Activated T-helper 1 cell treated with anti-CD3 and anti-CD28 coated beads, Interleukin-12 subunit alpha, Interleukin-12 subunit beta, Interleukin-2, Interleukin-4 antibody, amounts not matched to agents 30 ng/mL and 10 ng/mL and 1 ng/mL, durations not matched to agents 14 hours and 24 hours and 36 hours (primary cell): ENCODE measurements at regions not wholly inside any gene's neighbourhood (a gene's known extent, or its start where the extent isn't known, plus 50 kb on each side); places are given as distances from the start of the nearest gene placed in this dataset.
"Not testable (repeated sequence)": the region's sequence is repeated elsewhere in the genome, so short reads cannot be mapped to it uniquely, and the experiment has no call there.

Experiments
- DNase-seq: peaks from one replicate; pipeline ENCODE4 v3.0.0; 2021; ENCODE audit warnings: low spot score
- H3K27ac Mint-ChIP-seq: one replicate; pipeline ENCODE4 v1.8.0; 2021; ENCODE audit warnings: mild to moderate bottlenecking, mixed read lengths
- H3K27me3 Mint-ChIP-seq: one replicate; pipeline ENCODE4 v1.8.0; 2022; ENCODE audit warnings: mild to moderate bottlenecking, moderate library complexity, mixed read lengths; ENCODE audit not compliant: insufficient read depth
- H3K36me3 Mint-ChIP-seq: one replicate; pipeline ENCODE4 v1.8.0; 2021; ENCODE audit warnings: low read depth, mixed read lengths
- H3K4me1 Mint-ChIP-seq: one replicate; pipeline ENCODE4 v1.8.0; 2021; ENCODE audit warnings: low read depth, mixed read lengths
- H3K4me3 Mint-ChIP-seq: one replicate; pipeline ENCODE4 v1.8.0; 2021; ENCODE audit warnings: mild to moderate bottlenecking, moderate library complexity, mixed read lengths
- H3K9me3 Mint-ChIP-seq: one replicate; pipeline ENCODE4 v1.8.0; 2021; ENCODE audit warnings: mixed read lengths
- intact Hi-C: fragments of 100-400 bp; cut with micrococcal nuclease; formaldehyde crosslinking; loops from one replicate; pipeline ENCODE4 v1.15.1; 2024

- H3K4me1 Mint-ChIP-seq = no peaks in the 10 kb centered on the region
- no peaks in the 10 kb centered on the region for H3K36me3 Mint-ChIP-seq
- no peak overlapping the region for H3K27ac Mint-ChIP-seq
- no peak for DNase-seq
- peaks cover 4% of the 10 kb centered on the region for H3K9me3 Mint-ChIP-seq
- H3K4me3 Mint-ChIP-seq = no peak overlapping the region
- intact Hi-C loops = no loop called here
- no peaks in the 10 kb centered on the region for H3K27me3 Mint-ChIP-seq
These were observed 2063.5 kb downstream of the SUCLG1 start for GRCh38 chr2:82395531-82395930.

- Mint-ChIP-seq H3K4me1 (no peaks in the 10 kb centered on the region), H3K9me3 (peaks cover 5% of the 10 kb centered on the region), H3K36me3 (no peaks in the 10 kb centered on the region), H3K4me3 (no peak overlapping the region), H3K27ac (no peak overlapping the region), H3K27me3 (no peaks in the 10 kb centered on the region)
- intact Hi-C loops = no loop called here
- no peak for DNase-seq
These were observed 2067.7 kb downstream of the SUCLG1 start for GRCh38 chr2:82391386-82391785.

GRCh38 chr2:82355622-82356021, 2051.1 kb upstream of the LRRTM1 start:
- H3K9me3 Mint-ChIP-seq = peaks cover 17% of the 10 kb centered on the region
- DNase-seq = no peak
- H3K27ac Mint-ChIP-seq = no peak overlapping the region
- H3K27me3 Mint-ChIP-seq = no peaks in the 10 kb centered on the region
- intact Hi-C loops = no loop called here
- H3K4me3 Mint-ChIP-seq = no peak overlapping the region
- H3K4me1 Mint-ChIP-seq = no peaks in the 10 kb centered on the region
- no peaks in the 10 kb centered on the region for H3K36me3 Mint-ChIP-seq

GRCh38 chr2:82345910-82346309, 2041.4 kb upstream of the LRRTM1 start:
- H3K36me3 Mint-ChIP-seq = no peaks in the 10 kb centered on the region
- DNase-seq = no peak
- H3K4me1 Mint-ChIP-seq = no peaks in the 10 kb centered on the region
- intact Hi-C loops = no loop called here
- H3K9me3 Mint-ChIP-seq = peaks cover 10% of the 10 kb centered on the region
- H3K27ac Mint-ChIP-seq = no peak overlapping the region
- H3K27me3 Mint-ChIP-seq = no peaks in the 10 kb centered on the region
- no peak overlapping the region for H3K4me3 Mint-ChIP-seq

- no peak overlapping the region for H3K4me3 Mint-ChIP-seq
- intact Hi-C loops = no loop called here
These were observed 2040.1 kb upstream of the LRRTM1 start for GRCh38 chr2:82344670-82345069.

DNA sequence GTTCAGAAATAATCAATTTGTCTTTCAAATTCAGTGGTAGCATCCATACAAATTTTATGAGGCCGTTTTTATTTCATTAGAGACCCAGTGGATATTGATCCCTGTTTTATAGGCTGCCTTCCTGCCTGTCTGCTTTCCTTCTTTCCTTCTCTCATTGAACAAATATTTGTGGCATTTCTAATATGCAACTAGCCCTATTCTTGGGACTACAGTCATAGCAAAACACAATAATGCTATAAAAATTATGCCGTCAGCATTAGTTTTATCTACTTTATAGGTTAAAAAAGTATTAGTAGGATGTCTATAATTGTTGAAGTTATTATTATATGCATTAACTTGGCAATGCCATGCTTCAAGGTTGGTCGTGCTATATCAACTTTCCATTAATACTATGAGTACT, 2037.8 kb upstream of the LRRTM1 start:
- H3K4me1 Mint-ChIP-seq = no peaks in the 10 kb centered on the region
- no peaks in the 10 kb centered on the region for H3K36me3 Mint-ChIP-seq
- no peaks in the 10 kb centered on the region for H3K27me3 Mint-ChIP-seq
- H3K27ac Mint-ChIP-seq = no peak overlapping the region
- H3K9me3 Mint-ChIP-seq = peaks cover 4% of the 10 kb centered on the region
- no peak for DNase-seq
- no peak overlapping the region for H3K4me3 Mint-ChIP-seq
- intact Hi-C loops = no loop called here

More at GRCh38 chr2:82344670-82345069, 2040.1 kb upstream of the LRRTM1 start:
- DNase-seq = no peak
- no peak overlapping the region for H3K27ac Mint-ChIP-seq
- peaks cover 8% of the 10 kb centered on the region for H3K9me3 Mint-ChIP-seq
- H3K36me3 Mint-ChIP-seq = no peaks in the 10 kb centered on the region
- H3K27me3 Mint-ChIP-seq = no peaks in the 10 kb centered on the region
- H3K4me1 Mint-ChIP-seq = no peaks in the 10 kb centered on the region

DNA sequence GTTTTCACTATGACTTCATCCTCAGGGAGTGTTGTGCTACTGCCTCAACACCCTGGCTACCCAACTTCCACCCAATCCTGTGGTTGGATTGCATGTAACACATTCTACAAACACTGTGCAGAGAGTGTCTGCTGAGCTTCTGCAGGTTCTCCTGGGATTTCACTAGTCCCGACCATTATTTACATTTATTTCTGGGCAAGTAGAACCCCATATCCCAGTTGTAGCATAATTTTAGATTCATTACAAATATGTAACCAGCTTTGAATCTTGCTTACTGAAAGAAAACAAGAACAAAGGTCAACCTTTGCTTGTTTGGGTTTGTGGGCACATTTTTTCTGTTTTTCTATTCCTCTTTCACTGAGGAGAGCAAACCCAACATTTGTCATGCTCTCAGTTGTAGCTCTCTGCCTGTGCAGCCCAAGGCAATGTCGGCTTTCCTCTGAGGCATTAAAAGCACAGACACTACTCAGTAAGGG, 2036.1 kb upstream of the LRRTM1 start:
- H3K36me3 Mint-ChIP-seq = no peaks in the 10 kb centered on the region
- H3K27ac Mint-ChIP-seq = no peak overlapping the region
- DNase-seq = no peak
- peaks cover 3% of the 10 kb centered on the region for H3K9me3 Mint-ChIP-seq
- intact Hi-C loops = no loop called here
- H3K27me3 Mint-ChIP-seq = no peaks in the 10 kb centered on the region
- H3K4me3 Mint-ChIP-seq = no peak overlapping the region
- no peaks in the 10 kb centered on the region for H3K4me1 Mint-ChIP-seq

GRCh38 chr2:82339805-82340204, 2035.3 kb upstream of the LRRTM1 start:
- Mint-ChIP-seq H3K4me3 (no peak overlapping the region), H3K4me1 (no peaks in the 10 kb centered on the region), H3K36me3 (no peaks in the 10 kb centered on the region), H3K9me3 (peaks cover 3% of the 10 kb centered on the region), H3K27me3 (no peaks in the 10 kb centered on the region), H3K27ac (no peak overlapping the region)
- intact Hi-C loops = no loop called here
- DNase-seq = no peak

GRCh38 chr2:82333697-82334096, 2029.1 kb upstream of the LRRTM1 start:
- no peaks in the 10 kb centered on the region for H3K9me3 Mint-ChIP-seq
- intact Hi-C loops = no loop called here
- no peaks in the 10 kb centered on the region for H3K27me3 Mint-ChIP-seq
- no peak overlapping the region for H3K27ac Mint-ChIP-seq
- H3K4me3 Mint-ChIP-seq = no peak overlapping the region
- no peaks in the 10 kb centered on the region for H3K4me1 Mint-ChIP-seq
- no peak for DNase-seq
- H3K36me3 Mint-ChIP-seq = no peaks in the 10 kb centered on the region

- Mint-ChIP-seq H3K9me3 (peaks cover 8% of the 10 kb centered on the region), H3K4me3 (no peak overlapping the region), H3K27ac (no peak overlapping the region), H3K36me3 (no peaks in the 10 kb centered on the region), H3K4me1 (no peaks in the 10 kb centered on the region), H3K27me3 (no peaks in the 10 kb centered on the region)
- DNase-seq = no peak
- intact Hi-C loops = no loop called here
These were observed 2025.6 kb upstream of the LRRTM1 start for GRCh38 chr2:82330155-82330554.

DNA sequence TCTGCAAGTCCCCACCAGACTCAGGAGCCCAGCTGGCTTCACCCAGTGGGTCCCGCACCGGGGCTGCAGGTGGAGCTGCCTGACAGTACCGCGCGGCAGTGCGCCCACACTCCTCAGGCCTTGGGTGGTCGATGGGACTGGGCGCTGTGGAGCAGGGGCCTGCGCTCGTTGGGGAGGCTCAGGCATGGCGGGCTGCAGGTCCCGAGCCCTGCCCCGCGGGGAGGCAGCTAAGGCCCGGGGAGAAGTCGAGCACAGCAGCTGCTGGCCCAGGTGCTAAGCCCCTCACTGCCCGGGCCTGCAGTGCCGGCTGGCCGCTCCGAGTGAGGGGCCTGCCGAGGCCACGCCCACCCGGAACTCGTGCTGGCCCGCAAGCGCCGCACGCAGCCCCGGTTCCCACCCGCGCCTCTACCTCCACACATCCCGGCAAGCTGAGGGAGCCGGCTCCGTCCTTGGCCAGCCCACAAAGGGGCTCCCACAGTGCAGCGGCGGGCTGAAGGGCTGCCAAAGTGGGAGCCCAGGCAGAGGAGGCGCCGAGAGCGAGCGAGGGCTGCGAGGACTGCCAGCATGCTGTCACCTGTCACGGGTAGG, 2021.7 kb upstream of the LRRTM1 start:
- intact Hi-C loops, H3K36me3 Mint-ChIP-seq, H3K27me3 Mint-ChIP-seq, H3K4me3 Mint-ChIP-seq, H3K27ac Mint-ChIP-seq, H3K4me1 Mint-ChIP-seq, DNase-seq: not testable (repeated sequence)
- peaks cover 21% of the 10 kb centered on the region for H3K9me3 Mint-ChIP-seq

GRCh38 chr2:82320296-82320695, 2015.7 kb upstream of the LRRTM1 start:
- Mint-ChIP-seq H3K9me3 (peaks cover 21% of the 10 kb centered on the region), H3K27me3 (no peaks in the 10 kb centered on the region), H3K27ac (no peak overlapping the region), H3K36me3 (no peaks in the 10 kb centered on the region), H3K4me1 (no peaks in the 10 kb centered on the region), H3K4me3 (no peak overlapping the region)
- no peak for DNase-seq
- intact Hi-C loops = no loop called here

DNA sequence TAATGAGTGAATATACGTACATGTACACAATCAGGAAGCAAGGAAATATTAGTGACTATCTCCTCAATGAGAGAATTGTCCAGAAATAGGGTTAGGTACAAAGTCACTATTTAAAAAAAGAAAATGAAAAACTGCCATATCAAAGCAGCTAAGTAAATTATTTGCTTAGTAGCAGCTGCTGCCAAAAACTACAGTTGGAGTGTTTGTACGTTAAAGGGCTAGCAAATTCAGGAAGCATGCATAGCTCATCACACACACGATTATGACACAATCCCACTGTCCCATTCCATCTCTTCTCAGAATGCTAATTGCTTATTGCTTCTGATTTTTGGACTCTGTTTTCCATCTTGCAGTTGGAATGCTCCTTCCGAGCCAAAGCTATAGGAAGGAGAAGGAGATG, 2012.5 kb upstream of the LRRTM1 start:
- Mint-ChIP-seq H3K4me3 (no peak overlapping the region), H3K9me3 (peaks cover 7% of the 10 kb centered on the region), H3K27me3 (no peaks in the 10 kb centered on the region), H3K4me1 (no peaks in the 10 kb centered on the region), H3K27ac (no peak overlapping the region), H3K36me3 (no peaks in the 10 kb centered on the region)
- no peak for DNase-seq
- intact Hi-C loops = no loop called here

- DNase-seq = no peak
- Mint-ChIP-seq H3K9me3 (peaks cover 7% of the 10 kb centered on the region), H3K27me3 (no peaks in the 10 kb centered on the region), H3K36me3 (no peaks in the 10 kb centered on the region), H3K4me1 (no peaks in the 10 kb centered on the region), H3K4me3 (no peak overlapping the region), H3K27ac (no peak overlapping the region)
- intact Hi-C loops = no loop called here
These were observed 2012.0 kb upstream of the LRRTM1 start for GRCh38 chr2:82316586-82316985.
